ENCODE measurements at regions not wholly inside any gene's neighbourhood (a gene's known extent, or its start where the extent isn't known, plus 50 kb on each side); places are given as distances from the start of the nearest gene placed in this dataset.

GRCh38 chr2:6143812-6144211 is 451.6 kb downstream of the SOX11 start:
- TF ChIP-seq, protein P1, sequence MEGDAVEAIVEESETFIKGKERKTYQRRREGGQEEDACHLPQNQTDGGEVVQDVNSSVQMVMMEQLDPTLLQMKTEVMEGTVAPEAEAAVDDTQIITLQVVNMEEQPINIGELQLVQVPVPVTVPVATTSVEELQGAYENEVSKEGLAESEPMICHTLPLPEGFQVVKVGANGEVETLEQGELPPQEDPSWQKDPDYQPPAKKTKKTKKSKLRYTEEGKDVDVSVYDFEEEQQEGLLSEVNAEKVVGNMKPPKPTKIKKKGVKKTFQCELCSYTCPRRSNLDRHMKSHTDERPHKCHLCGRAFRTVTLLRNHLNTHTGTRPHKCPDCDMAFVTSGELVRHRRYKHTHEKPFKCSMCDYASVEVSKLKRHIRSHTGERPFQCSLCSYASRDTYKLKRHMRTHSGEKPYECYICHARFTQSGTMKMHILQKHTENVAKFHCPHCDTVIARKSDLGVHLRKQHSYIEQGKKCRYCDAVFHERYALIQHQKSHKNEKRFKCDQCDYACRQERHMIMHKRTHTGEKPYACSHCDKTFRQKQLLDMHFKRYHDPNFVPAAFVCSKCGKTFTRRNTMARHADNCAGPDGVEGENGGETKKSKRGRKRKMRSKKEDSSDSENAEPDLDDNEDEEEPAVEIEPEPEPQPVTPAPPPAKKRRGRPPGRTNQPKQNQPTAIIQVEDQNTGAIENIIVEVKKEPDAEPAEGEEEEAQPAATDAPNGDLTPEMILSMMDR (conservative IDR thresholded peaks at IDR 0.05 in 1 of 2, IDR thresholded peaks at IDR 0.05 in 1 of 2; ENCODE audit: extremely low read depth in 1 of 2, insufficient read depth in 1 of 2, low read depth in 1 of 2, low read length in 2 of 2) = no peak
- no peak for TF ChIP-seq EZH2 (IDR thresholded peaks at IDR 0.05; ENCODE audit: borderline replicate concordance, low read length)
